HS-27A (cell line): ENCODE measurements at regions not wholly inside any gene's neighbourhood (a gene's known extent, or its start where the extent isn't known, plus 50 kb on each side); places are given as distances from the start of the nearest gene placed in this dataset.

Source experiments
- DNase-seq: peaks from one replicate; pipeline ENCODE4 v3.0.0-alpha.2; 2012; ENCODE audit warnings: low read depth, missing footprints

DNA sequence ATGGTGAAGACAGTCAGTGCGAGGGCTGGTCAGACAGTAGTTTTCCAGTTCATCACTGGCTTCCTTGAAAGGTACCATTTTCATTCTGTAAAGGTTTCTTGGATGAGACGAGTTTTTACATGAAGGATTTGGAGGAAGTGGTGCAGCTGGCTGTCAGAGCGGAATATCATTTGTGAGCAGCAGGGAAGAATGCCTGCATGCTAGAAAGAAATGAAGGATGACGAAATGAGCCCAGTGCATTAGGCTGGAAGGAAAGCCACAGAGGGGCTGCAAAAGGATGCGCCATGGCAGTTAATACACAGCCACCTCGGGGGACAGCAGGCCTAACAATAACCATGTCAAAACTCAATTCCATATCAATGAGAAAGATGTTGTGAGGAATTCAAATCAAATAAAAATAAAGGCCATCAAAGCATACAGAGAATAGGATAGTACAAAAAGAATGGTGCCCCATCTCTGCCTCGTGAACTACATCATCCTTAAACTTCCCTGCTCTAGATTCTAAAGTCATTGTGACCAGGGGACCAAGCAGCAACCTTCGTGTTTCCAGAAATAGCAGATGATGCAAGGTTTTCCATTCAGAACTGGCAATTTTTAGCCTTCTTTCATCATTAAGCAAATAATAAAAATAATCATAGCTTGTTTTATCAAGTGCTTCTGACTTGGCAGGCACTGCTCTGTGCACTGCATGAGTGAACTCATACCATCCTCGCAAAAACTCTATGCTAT lies 504.2 kb downstream of the RFC3 start:
- DNase-seq: no peak

DNA sequence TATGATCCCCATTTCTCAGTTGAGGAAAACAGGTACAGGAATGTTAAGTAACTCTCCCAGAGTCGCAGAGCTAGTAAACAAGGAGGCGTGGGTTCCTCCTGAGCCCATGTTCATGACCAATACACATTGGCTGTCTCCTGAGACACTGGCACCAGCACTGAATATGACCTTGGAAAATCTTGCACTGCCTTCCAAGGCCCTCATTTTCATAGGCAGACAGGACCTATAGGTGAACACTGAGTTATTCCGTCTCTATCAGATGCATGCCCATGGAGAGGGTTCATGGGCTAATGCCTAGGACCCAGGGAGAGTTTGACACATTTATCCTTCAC lies 504.8 kb downstream of the RFC3 start:
- DNase-seq: no peak

- no peak for DNase-seq
These were observed 517.4 kb downstream of the RFC3 start for GRCh38 chr13:34335014-34336007.

DNA sequence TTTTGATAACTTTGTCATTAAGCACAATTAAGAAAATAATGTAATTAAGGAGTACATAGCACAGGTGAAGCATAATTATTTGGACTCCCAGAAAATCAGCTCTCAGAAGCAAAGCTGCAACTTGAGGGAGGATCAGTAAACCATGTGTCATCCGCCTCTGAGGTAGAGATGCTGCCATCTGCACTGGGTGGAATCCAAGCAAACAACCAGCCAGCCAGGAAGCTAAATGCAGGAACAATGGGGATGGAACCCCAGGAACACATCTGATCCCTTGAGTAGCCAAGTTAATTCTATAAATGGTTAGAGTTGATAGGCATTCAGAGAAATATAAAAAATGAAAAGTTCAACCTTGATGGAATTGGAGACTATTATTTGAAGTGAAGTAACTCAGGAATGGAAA lies 520.2 kb downstream of the RFC3 start:
- DNase-seq: no peak

- no peak for DNase-seq
These were observed 522.6 kb downstream of the RFC3 start for GRCh38 chr13:34340534-34340933.

DNA sequence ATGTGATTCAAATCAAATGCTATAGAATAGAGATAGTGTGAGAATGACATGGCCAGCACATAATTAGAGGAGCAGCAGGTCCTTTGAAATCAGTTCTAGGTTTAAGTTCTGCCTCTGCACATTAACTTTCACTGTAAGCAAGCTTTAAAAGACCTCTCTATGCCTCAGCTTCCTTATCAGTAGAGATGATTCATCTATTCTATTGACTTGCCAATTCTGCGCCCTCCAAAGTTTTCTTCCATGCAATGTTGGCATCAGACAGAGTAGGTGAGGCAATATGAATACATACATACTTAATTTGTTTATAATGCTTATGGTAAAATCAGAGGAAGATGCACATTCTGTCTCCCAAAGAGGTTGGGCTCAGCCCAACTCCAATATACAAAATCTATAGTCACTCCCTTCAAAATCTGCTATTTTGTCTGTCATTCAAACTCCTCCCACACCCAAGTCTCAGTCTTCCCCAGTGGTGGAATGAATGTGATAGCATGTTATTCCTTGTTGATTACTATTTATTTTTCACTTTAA lies 525.5 kb downstream of the RFC3 start:
- DNase-seq: no peak

- no peak for DNase-seq
These were observed 526.9 kb downstream of the RFC3 start for GRCh38 chr13:34344816-34345215.

DNA sequence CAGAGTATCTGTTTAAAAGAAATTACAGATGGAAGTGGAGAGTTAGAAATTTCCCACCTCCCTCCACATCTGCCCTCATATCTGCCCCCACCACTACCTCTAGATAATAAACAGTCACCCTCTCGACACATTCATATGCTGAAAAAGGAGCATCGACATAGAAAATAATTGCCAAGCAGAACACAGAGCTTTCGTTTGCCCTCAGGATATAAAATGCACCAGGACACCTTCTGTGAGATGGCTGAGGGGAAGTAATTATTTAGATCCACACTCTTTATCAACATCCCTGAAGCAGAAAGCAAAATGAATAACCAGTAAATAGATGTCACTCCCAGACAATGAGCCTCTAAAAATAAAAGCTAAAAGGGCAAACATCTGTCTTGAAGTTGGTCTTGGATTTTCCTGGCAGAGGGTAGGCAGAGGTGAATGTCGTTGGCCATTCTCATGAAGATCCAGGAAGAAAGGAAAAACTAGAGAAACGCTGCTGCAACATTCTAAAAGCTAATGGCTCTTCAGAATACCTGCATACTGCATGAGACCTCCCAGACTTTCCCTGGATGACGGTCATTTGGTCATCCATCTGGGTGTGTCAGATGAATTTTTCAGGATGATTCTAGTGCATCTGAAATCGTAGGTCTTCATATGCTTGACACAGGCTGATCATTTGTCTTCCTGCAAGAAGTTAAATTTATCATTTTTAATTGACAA lies 527.5 kb downstream of the RFC3 start:
- DNase-seq: no peak

GRCh38 chr13:34346626-34347025 lies 528.7 kb downstream of the RFC3 start:
- DNase-seq: no peak

DNA sequence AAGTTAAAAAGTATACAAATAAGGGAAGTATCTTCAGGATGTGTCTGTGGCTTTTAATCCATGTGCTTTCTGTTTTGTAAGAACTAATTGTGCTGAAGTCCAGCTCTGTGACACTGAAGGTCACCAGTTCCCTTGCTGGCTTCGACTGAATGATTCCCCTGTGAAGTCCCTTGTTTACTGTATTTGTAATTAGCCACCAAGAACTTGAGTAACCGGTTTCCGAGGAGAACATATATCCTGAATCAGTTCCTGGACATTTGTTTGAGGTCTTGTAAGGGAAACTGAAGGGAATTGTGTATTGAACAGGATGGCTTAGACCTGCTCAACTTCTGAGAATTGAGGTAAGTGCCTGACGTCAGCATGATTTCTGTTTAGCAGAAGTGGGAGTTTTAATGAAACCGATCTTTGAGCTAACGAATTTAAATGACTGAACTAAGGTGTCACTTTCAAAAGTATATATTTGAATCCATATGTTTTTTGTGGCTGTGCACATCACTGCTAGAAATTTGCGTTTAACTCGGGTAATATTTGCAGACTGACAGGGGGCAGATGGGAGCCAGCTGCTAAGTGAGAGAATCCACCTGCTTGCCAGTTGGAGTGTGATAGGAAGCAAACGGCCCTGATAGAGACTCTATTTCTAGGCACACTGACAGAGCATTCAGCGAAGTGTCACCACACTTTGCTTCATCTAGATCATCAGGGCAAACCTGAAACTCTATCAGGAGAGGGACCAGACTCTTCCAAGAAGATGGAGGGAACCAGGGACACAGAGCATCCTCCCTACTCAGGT lies 530.0 kb downstream of the RFC3 start:
- DNase-seq: no peak

DNA sequence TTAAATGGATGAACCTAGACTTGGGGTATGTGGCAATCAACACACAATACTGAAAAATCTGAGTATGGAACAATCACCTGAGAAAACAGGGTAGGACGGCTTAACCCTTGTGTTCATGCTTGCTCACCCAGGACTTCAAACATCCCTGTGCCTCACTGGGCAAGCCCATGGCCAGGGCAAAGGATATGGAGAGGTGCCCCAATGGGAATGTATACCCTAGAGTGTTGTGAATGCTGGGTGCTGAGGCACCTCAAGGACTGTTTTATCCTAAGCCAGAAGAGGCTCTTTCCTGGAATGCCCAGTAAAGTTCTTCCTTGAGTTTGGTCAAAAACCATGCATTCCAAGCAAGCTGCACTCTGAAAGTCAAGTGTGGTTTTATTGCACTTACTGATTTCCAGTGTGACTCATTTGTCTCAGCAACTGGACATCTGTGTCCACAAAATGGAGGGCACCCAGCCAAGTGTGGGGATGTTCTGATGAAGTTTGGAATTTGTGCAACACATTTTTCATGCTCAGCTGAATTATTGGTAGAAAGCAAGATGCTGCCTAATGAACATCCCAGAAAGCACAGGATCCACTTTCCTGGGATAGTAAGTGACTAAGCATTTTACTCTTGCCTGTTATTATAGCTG lies 531.3 kb downstream of the RFC3 start:
- peak; percentile 78 for DNase-seq

DNA sequence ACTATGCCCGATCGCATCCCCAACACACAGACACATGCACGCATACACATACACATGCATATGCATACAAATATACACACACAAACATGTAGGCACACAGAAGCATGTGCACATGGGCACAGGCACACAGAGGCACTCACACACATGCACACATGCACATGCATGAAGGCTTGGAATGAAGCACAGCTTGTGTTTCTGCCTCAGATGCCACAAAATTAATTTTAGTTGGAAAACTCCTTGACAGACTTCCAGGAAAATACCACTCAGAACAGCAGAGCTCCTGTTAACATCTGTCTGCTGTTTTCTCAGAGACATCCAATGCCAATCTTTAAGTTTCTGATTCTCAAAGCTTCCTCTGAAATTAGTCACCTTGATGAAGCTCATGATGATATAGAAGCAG lies 532.7 kb downstream of the RFC3 start:
- DNase-seq: no peak

GRCh38 chr13:34351134-34351533 lies 533.2 kb downstream of the RFC3 start:
- DNase-seq: no peak

DNA sequence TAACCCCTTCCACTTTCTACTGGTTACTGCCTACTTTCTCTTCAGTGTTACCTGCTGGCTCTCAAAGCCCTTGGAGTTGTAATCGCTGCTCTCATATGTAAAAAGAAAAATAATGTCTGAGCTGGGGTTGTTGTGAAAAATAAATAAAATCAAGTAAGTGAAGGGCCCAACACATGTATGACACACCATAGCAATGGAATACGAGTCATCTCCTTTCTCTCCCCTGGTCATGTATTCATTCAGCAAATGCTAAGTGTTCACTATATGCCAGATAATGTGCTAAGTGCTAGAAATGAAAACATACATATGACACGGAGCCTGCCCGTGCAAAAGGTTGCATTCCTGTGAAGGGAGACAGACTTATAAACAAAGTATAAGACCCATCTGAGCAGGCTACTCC lies 535.0 kb downstream of the RFC3 start:
- no peak for DNase-seq

- DNase-seq: no peak
These were observed 538.9 kb downstream of the RFC3 start for GRCh38 chr13:34356686-34357434.

DNA sequence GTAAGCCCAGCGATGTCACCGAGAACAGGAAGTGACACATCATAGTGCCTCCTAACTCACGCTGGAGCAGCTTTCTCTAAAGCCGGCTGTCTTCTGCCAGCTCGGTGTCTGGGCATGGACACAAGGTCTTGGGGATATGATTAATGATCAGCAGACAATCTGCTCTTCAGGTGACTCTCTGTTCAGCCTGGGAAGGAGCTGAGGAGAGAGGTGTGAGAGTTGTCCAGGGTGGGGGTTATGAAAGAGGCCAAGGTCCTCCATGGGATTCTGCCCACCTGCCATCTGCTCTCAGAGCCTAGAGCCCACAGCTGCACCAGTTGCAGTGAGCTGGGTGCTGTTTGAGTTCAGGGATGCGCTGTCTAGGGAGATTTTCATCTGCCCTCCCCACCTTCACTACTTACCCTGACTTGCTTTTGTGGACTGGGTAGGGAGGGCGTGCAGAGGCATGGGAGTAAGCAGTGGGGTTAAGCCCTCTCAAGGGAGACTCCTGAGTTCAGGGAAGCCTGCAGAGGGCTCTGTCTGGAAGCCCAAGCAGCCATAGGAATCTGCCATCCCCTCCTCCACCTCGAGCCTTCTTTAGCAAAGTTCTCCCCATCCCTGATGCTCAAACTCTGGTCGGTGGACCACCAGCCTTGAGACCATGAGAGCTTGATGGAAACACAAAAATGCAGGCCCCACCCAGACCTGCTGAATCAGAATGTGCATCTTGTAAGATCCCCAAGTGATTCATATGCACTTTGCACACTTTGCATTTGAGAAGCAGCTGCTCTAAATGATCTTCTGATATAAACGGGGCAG lies 539.7 kb downstream of the RFC3 start:
- DNase-seq: peak; percentile 43

DNA sequence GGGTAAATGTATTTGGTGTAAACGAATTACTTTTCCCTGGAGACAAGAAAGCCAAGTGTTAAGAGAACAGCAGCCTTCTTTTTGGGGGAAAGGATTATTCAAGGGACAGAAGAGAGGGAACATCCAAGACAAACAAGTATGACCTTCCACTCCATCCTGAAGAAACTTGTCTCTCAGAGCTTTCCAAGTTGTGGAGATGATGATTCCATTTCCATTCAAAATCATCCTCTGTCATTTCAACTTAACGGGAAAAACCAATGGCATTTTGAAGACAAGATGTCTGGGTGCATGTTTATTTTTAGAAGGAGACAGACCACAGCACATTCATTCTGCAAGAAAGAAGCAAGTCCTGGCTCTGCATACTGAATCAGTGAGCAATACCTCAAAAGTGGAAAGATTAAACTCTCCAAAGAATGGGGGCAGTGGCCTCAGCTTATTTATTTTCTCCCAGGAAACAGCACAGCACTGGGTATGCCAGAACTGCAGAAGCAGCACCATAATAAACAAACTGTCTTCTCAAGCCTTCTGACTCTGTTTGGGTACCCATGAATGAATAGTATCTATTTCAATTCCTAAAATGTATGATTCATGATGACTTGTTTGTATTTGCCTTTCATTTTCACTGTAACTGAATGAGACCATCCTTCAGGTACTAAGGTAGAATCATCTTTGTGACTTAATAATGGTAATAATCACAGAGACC lies 541.0 kb downstream of the RFC3 start:
- DNase-seq: no peak

GRCh38 chr13:34360702-34361101 lies 542.8 kb downstream of the RFC3 start:
- no peak for DNase-seq

DNA sequence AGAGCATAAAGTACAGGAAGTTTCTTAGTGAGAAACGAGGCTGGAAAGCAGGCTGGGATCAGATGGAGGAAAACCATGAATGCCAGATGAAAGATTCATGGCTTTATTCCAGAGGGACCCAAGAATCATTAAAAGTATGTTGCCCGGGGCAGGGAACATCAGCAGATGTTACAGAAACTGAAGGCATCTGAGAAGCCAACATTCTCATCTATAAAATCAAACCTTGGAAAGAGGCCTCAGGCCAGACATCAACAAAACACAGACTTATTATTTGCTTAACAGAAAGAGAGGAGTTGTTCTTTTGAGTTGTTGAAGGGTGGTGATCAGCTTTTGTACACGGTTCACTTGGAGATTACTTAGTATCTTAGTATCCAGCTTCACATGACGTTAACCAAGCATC lies 543.6 kb downstream of the RFC3 start:
- DNase-seq: no peak
